Left lung (tissue), 4 donors: ENCODE measurements at regions not wholly inside any gene's neighbourhood (a gene's known extent, or its start where the extent isn't known, plus 50 kb on each side); places are given as distances from the start of the nearest gene placed in this dataset.

ENCODE experiments used
- ATAC-seq: fragments of 200-7000 bp; cut with Tn5 transposase; one replicate; pipeline ENCODE4 v1.9.1; 2020; ENCODE audit warnings: moderate library complexity
- DNase-seq, 4 donors: peaks; one replicate each; pipeline ENCODE4 v3.0.0-alpha.2; 2013 to 2020
- H3K27ac ChIP-seq, 2 donors: fragments of 200-600 bp; sonication (generic) in 1 of 2; one replicate each; pipeline versions ENCODE4 v1.5.0 to v1.8.0; 2020 to 2021
- H3K27me3 ChIP-seq, 2 donors: fragments of 200-600 bp; sonication (generic) in 1 of 2; one replicate each; pipeline versions ENCODE4 v1.5.0 to v1.8.0; 2020 to 2021
- H3K36me3 ChIP-seq, 2 donors: fragments of 200-600 bp; sonication (generic) in 1 of 2; one replicate each; pipeline versions ENCODE4 v1.5.0 to v1.8.0; 2020 to 2021
- H3K4me1 ChIP-seq, 2 donors: fragments of 200-600 bp; one replicate each; pipeline ENCODE4 v1.8.0; 2021
- H3K4me3 ChIP-seq, 2 donors: fragments of 200-600 bp; sonication (generic) in 1 of 2; one replicate each; pipeline versions ENCODE4 v1.5.0 to v1.8.0; 2020 to 2021; ENCODE audit warnings: mild to moderate bottlenecking in 1 of 2
- H3K9me3 ChIP-seq, 2 donors: fragments of 200-600 bp; sonication (generic) in 1 of 2; one replicate each; pipeline versions ENCODE4 v1.5.0 to v1.8.0; 2020 to 2021
- CTCF ChIP-seq, 2 donors: fragments of 200-600 bp; sonication (generic) in 1 of 2; IDR thresholded peaks; one replicate each; pipeline versions ENCODE4 v1.5.0 to v1.8.0; 2021; ENCODE audit warnings: antibody characterized with exemption in 2 of 2
- intact Hi-C, 2 donors: fragments of 100-400 bp; cut with DNase I; formaldehyde crosslinking; loops; one replicate each; pipeline versions ENCODE4 v1.11.2 to v1.14.2; 2022
- donor health status: DM: no; HTN: yes; CAD: no.
- donor health status: DM: no; HTN: no; CAD: no.

- TF ChIP-seq CTCF (IDR thresholded peaks at IDR 0.05) = no peak
- DNase-seq (no peak), ATAC-seq (no peak)
- Histone ChIP-seq H3K4me1 (peaks cover 0 to 5% of the 10 kb centered on the region in 2 donors), H3K9me3 (peaks cover 0 to 10% of the 10 kb centered on the region in 2 donors), H3K36me3 (no peaks in the 10 kb centered on the region), H3K27ac (peak overlapping the region in 1 of 2 donors; percentile 45), H3K27me3 (no peaks in the 10 kb centered on the region), H3K4me3 (no peak overlapping the region)
- intact Hi-C loops = no loop called here
Observed at GRCh38 chr4:125519371-125520146, 204.8 kb downstream of the FAT4 start.

GRCh38 chr4:125520258-125520990, 205.7 kb downstream of the FAT4 start:
- H3K4me1 ChIP-seq = peaks cover 0 to 5% of the 10 kb centered on the region in 2 donors
- H3K4me3 ChIP-seq = no peak overlapping the region
- peak; percentile 87 for ATAC-seq
- H3K36me3 ChIP-seq = no peaks in the 10 kb centered on the region
- TF ChIP-seq CTCF (IDR thresholded peaks at IDR 0.05) = no peak
- intact Hi-C loops = no loop called here
- DNase-seq = no peak
- no peaks in the 10 kb centered on the region for H3K27me3 ChIP-seq
- H3K9me3 ChIP-seq = peaks cover 0 to 2% of the 10 kb centered on the region in 2 donors
- H3K27ac ChIP-seq = peak overlapping the region in 1 of 2 donors; percentile 45

GRCh38 chr4:125522588-125522987, 207.8 kb downstream of the FAT4 start:
- Histone ChIP-seq H3K27ac (no peak overlapping the region), H3K27me3 (no peaks in the 10 kb centered on the region), H3K36me3 (no peaks in the 10 kb centered on the region), H3K4me1 (peaks cover 0 to 5% of the 10 kb centered on the region in 2 donors), H3K4me3 (no peak overlapping the region), H3K9me3 (no peaks in the 10 kb centered on the region)
- DNase-seq (peak in 1 of 4 donors; percentile 24), ATAC-seq (no peak)
- intact Hi-C loops = no loop called here
- no peak for TF ChIP-seq CTCF (IDR thresholded peaks at IDR 0.05)

- H3K36me3 ChIP-seq = no peaks in the 10 kb centered on the region
- ATAC-seq (no peak), DNase-seq (peak in 1 of 4 donors; percentile 32)
- intact Hi-C loops = no loop called here
- no peaks in the 10 kb centered on the region for H3K9me3 ChIP-seq
- H3K4me3 ChIP-seq = no peak overlapping the region
- TF ChIP-seq CTCF (IDR thresholded peaks at IDR 0.05) = no peak
- no peak overlapping the region for H3K27ac ChIP-seq
- H3K27me3 ChIP-seq = no peaks in the 10 kb centered on the region
- peaks cover 0 to 4% of the 10 kb centered on the region in 2 donors for H3K4me1 ChIP-seq
Observed at GRCh38 chr4:125522992-125523391, 208.2 kb downstream of the FAT4 start.

GRCh38 chr4:125526420-125526819, 211.7 kb downstream of the FAT4 start:
- Histone ChIP-seq H3K36me3 (no peaks in the 10 kb centered on the region), H3K9me3 (no peaks in the 10 kb centered on the region), H3K4me1 (no peaks in the 10 kb centered on the region), H3K27me3 (no peaks in the 10 kb centered on the region), H3K27ac (no peak overlapping the region), H3K4me3 (no peak overlapping the region)
- TF ChIP-seq CTCF (IDR thresholded peaks at IDR 0.05) = peak in 1 of 2 donors; percentile 25
- DNase-seq (no peak), ATAC-seq (no peak)
- intact Hi-C loops = no loop called here
